MM.1S (cell line): ENCODE measurements at regions not wholly inside any gene's neighbourhood (a gene's known extent, or its start where the extent isn't known, plus 50 kb on each side); places are given as distances from the start of the nearest gene placed in this dataset.

ENCODE experiments used
- EZH2 ChIP-seq: fragments of 300-600 bp; sonication (generic); optimal IDR thresholded peaks from 2 replicates; pipeline ENCODE3; 2017; ENCODE audit warnings: low read depth, mild to moderate bottlenecking, antibody characterized with exemption, low read length, mixed read lengths
- EZH2phosphoT487 ChIP-seq: fragments of 300-600 bp; sonication (generic); IDR thresholded peaks from 2 replicates; pipeline ENCODE4 v1.6.1; 2018; ENCODE audit warnings: antibody characterized with exemption, low read length
- TF ChIP-seq, protein P1 (sequence below): fragments of 300-600 bp; sonication (generic); IDR thresholded peaks from 2 replicates; pipeline ENCODE4 v1.5.1; 2016; ENCODE audit warnings: antibody characterized with exemption, low read length, mixed read lengths

DNA sequence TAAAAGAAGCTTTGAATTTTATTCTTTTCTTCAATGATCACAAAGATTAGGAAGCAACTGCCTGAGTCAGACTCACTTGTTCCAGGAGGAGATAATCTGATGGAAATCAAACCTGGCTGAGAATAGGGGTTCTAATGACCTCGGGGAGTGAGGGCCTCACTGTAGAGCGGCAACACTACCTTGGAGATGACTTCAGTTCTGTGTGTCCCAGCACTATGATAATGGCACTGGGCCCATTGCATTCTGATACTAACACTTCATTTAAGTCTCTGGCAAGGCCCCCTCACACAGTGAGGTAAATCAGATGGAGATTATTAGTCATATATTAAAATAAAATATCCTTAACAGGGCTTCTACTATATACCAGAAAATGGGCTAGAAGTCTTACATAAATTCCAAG is 233.3 kb upstream of the EGLN3 start:
- TF ChIP-seq EZH2 (no peak), EZH2phosphoT487 (no peak)
- TF ChIP-seq, protein P1, sequence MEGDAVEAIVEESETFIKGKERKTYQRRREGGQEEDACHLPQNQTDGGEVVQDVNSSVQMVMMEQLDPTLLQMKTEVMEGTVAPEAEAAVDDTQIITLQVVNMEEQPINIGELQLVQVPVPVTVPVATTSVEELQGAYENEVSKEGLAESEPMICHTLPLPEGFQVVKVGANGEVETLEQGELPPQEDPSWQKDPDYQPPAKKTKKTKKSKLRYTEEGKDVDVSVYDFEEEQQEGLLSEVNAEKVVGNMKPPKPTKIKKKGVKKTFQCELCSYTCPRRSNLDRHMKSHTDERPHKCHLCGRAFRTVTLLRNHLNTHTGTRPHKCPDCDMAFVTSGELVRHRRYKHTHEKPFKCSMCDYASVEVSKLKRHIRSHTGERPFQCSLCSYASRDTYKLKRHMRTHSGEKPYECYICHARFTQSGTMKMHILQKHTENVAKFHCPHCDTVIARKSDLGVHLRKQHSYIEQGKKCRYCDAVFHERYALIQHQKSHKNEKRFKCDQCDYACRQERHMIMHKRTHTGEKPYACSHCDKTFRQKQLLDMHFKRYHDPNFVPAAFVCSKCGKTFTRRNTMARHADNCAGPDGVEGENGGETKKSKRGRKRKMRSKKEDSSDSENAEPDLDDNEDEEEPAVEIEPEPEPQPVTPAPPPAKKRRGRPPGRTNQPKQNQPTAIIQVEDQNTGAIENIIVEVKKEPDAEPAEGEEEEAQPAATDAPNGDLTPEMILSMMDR, result no peak
